ENCODE measurements at regions not wholly inside any gene's neighbourhood (a gene's known extent, or its start where the extent isn't known, plus 50 kb on each side); places are given as distances from the start of the nearest gene placed in this dataset.

DNA sequence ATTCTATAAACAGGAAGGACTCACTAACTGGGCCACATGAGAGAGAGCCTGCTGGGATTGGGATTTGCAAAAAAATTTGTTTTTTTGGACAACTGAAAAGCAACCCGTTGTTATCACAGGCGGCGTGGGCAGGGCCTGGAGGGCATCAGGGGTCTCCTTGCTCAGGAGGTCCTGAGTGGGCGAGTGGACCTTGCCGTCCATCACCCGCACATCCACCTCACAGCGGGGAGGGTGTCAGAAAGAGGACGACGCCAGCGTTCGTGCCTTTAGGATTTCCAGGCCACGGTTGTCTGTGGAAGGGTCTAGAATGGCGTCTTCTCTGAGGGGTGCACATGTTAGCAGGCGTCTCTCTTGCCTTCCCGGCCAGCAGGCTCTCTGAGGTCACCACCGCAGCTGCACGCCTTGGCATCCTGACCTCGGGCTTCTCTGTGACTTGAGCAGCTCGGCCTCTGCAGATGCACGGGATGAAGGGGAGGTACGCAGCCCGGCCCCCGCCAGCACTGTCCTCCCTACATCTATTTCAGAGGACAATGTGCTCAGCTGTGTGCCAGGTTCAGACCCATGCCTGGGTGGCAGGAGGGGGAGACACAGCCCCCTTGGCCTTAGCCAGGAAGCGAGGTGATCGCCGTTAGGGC is 749.5 kb downstream of the BRD1 start:
- DNase-seq (ENCODE audit: low spot score): no peak

GRCh38 chr22:49077586-49077985 is 750.1 kb downstream of the BRD1 start:
- DNase-seq (ENCODE audit: low spot score): no peak

DNA sequence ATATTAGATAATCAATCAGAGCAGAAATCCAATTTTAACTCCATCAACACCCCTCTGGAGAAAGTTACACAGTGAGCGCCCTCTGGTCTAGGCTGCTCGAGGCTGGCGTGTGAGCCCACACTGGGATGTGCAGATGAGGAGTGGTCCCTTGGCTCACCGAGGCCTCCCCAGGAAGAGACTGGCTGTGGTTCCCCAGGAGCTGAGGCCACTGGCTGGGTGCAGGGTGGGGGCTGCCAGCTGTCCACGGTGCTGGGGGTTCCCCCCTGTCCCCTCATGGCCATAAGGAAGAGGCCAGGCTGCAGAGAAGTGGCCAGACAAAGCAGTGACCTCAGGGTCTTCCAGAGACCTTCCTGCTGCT is 750.7 kb downstream of the BRD1 start:
- no peak for DNase-seq (ENCODE audit: low spot score)

- no peak for DNase-seq (ENCODE audit: low spot score)
Measured at GRCh38 chr22:49076300-49077035, 751.2 kb downstream of the BRD1 start.

GRCh38 chr22:49075150-49075549 is 752.5 kb downstream of the BRD1 start:
- no peak for DNase-seq (ENCODE audit: low spot score)

- no peak for DNase-seq (ENCODE audit: low spot score)
Measured at GRCh38 chr22:49073873-49074417, 753.7 kb downstream of the BRD1 start.

DNA sequence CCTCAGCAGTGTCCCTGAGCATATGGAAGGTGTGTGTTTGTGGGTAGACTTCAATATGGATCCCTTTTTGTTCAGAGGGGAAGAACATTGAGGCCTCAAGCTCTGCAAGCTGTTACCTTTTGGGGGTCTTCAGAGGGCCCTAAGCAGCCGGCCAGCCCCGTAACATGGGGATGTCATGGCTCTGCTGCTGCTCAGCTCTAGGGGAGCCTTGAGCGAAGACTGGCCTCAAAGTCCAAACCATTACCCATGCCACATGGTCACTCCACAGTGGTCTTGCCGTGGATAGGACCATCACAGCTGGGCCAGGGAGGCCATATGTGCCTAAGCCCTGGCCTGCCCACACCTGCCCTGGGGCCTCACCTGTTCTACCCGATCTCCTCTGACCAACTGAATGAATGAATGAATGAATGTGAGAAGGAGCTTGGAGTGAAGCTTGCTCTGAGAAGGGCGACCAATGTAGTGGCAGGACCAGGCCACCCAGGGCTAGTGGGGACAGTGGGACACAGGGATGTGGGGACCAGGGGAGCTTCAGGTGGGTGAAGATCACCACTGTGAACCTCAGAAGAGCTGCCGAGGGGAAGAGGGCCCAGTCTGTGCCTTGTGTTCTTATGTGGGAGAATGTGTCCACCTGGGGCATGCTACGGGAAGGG is 754.6 kb downstream of the BRD1 start:
- DNase-seq (ENCODE audit: low spot score): no peak

- DNase-seq (ENCODE audit: low spot score): no peak
Measured at GRCh38 chr22:49070501-49070900, 757.2 kb downstream of the BRD1 start.

- DNase-seq (ENCODE audit: low spot score): no peak
Measured at GRCh38 chr22:49068861-49069500, 758.7 kb downstream of the BRD1 start.

DNA sequence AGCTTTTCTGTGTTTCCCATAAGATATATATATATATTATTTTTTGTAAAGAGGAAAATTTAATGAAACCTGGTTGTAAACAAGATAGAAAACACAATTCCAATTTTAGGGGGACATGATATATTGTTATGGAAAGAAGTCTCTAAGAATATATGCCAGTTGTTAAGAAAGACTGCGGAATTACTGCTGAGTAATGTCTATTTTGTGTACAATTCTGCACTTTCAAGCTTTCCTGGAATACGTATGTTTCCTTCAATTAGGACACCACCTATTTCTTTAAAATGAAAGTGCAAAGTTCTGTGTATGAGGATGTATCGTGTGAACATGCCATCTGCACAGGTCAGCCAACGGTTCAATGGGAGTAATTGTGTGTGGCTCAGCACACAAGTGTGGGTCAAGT is 760.2 kb downstream of the BRD1 start:
- no peak for DNase-seq (ENCODE audit: low spot score)

- DNase-seq (ENCODE audit: low spot score): no peak
Measured at GRCh38 chr22:49066619-49067018, 761.1 kb downstream of the BRD1 start.

DNA sequence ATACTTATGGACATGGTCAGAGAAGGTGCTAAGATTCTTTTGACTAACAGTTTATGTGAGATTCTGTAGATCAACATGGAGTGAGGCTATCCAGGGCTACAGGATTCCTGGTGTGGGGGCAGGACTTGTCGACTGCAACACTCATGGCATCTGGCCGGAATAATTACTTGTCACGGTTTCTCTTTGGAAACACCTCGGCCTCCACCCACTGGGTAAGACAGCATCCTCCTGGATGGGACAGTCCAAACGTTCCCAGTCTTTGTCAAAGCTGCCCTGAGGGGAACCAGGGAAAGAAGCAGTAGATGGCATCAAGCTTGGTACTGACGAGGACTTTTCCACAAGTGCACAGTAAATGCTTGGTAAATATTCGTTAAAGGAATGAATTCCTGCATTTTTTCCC is 762.8 kb downstream of the BRD1 start:
- DNase-seq (ENCODE audit: low spot score): no peak

- no peak for DNase-seq (ENCODE audit: low spot score)
Measured at GRCh38 chr22:49063545-49063890, 764.2 kb downstream of the BRD1 start.

- no peak for DNase-seq (ENCODE audit: low spot score)
Measured at GRCh38 chr22:49062802-49063544, 764.7 kb downstream of the BRD1 start.

DNA sequence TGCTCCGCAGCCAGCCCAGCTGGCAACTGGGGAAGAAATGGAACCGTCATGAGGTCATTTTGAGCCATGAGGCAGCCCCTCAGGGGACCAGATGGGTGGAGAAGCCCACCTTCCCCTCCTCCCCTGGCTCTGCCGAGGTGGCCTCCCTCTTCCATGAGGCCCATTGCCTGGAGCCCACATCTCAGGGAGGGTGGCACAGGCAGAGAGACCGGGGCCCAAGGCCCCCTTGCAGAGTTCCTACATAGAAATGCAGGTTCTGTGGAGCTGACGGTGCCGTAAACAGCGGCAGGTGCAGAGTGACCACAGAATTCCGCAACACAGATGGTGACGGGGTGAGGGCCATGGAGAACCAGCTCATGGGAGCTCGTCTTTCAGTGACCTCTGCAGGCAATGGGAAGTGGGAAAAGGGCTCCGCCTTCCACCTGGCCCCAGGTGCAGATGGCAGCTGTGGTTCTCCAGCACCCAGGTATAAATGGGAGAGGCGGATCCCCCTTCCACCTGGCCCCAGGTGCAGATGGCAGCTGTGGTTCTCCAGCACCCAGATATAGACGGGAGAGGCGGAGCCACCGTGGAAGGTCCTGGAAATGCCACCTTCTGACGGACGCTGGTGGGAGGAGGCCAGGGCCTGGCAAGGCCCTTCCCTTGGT is 765.4 kb downstream of the BRD1 start:
- DNase-seq (ENCODE audit: low spot score): peak; percentile 93

DNA sequence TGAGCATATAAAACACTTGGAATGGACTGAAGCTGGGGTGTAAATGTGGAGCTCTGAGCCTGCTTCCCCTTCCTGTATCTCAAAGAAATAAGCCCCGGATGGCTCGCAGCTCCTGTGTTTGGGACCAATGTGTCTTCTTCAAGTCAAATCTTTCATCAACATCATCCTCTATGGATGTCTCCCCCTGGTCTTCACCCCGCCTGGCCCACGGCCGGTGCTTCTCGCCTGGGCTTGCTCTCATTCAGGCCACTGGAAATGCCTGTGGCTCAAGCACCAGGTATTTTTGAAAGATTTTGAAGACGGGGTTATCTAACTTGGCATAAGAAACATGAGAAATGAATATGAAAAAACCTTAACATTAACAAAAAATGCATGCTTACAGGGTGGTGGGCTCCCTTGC is 769.8 kb downstream of the BRD1 start:
- no peak for DNase-seq (ENCODE audit: low spot score)

DNA sequence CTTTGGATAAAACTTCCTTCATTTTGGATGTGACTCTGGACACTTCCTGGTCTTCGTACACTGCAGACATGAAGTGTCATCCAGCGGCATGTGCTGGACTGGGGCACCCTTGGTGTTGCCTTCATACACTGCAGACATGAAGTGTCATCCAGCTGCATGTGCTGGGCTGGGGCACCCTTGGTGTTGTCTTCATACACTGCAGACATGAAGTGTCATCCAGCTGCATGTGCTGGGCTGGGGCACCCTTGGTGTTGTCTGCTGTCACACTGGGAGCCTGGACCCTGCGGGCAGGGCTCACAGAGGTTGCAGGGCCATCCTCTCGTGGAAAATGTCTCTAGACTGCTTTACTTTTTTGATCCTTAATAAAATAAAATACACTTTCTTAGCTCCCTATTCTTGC is 771.4 kb downstream of the BRD1 start:
- no peak for DNase-seq (ENCODE audit: low spot score)

DNA sequence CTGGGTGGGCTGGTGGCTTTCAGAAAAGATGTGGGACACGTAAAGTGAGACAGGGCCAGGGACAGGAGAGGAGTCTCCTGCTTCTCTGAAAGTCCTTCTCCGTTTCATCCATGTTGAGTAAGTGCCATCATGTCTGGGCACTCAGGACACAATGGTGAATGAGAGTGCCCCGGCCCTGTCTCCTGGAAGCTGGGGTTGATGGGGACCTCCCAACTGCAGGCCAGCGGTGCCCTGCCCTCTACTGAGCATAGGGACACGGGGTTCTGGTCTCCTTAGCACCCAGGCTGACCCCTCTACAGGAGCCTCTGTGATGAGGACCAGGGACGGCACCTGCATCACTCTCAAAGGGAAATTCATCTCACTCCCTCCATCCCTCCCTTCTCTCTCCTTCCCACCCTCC is 772.3 kb downstream of the BRD1 start:
- no peak for DNase-seq (ENCODE audit: low spot score)

- DNase-seq (ENCODE audit: low spot score): no peak
Measured at GRCh38 chr22:49053578-49053977, 774.1 kb downstream of the BRD1 start.

DNA sequence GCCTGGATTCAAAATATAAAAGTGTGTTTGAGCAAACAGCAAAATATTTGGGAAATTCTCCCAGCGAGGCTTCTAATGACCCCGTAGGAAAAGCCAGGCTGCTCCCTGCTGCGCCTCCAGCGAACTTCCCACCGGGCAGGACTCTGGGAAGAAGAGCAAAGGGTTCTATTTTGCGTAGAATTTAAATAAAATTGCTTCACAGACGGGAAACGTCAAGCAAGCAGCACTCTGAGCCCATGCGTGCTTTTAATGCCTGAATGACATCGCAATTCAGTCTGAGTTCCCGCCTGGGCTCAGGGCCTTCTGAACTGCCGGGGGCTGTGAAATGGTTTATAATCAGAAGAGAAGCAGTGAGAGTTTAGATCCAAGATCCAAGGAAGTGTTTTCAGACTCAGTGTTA is 775.1 kb downstream of the BRD1 start:
- DNase-seq (ENCODE audit: low spot score): no peak

- DNase-seq (ENCODE audit: low spot score): no peak
Measured at GRCh38 chr22:49052023-49052538, 775.6 kb downstream of the BRD1 start.

All from SW480 (cell line).